Mesendoderm (in vitro differentiated cells): ENCODE measurements at regions not wholly inside any gene's neighbourhood (a gene's known extent, or its start where the extent isn't known, plus 50 kb on each side); places are given as distances from the start of the nearest gene placed in this dataset.
"Not testable (repeated sequence)": the region's sequence is repeated elsewhere in the genome, so short reads cannot be mapped to it uniquely, and the experiment has no call there.

Source experiments
- DNase-seq: peaks from one replicate; pipeline ENCODE4 v3.0.0; 2013
- H2AK5ac ChIP-seq: 2 replicates; pipeline ENCODE4 v1.6.1; 2013; ENCODE audit warnings: low read length, inconsistent platforms
- H2BK120ac ChIP-seq: 2 replicates; pipeline ENCODE4 v1.6.1; 2013; ENCODE audit warnings: low read depth, mild to moderate bottlenecking, low read length, moderate library complexity, mixed read lengths
- H2BK15ac ChIP-seq: replicated peaks from 2 replicates; pipeline ENCODE4 v1.6.1; 2013; ENCODE audit warnings: low read depth, mild to moderate bottlenecking, moderate library complexity
- H2BK5ac ChIP-seq: 2 replicates; pipeline ENCODE4 v1.6.1; 2013; ENCODE audit warnings: low read length, inconsistent platforms
- H3K18ac ChIP-seq: 2 replicates; pipeline ENCODE4 v1.6.1; 2013; ENCODE audit warnings: mild to moderate bottlenecking, low read length, mixed read lengths
- H3K23ac ChIP-seq: one replicate; pipeline ENCODE4 v1.6.1; 2013; ENCODE audit warnings: low read length
- H3K27ac ChIP-seq: 2 replicates; pipeline ENCODE4 v1.5.1; 2013; ENCODE audit warnings: low read depth, mild to moderate bottlenecking, inconsistent platforms, low read length, moderate library complexity
- H3K27me3 ChIP-seq: 2 replicates; pipeline ENCODE4 v1.6.1; 2013; ENCODE audit warnings: low read length, control low read depth, mild to moderate bottlenecking, inconsistent platforms; ENCODE audit not compliant: insufficient read depth, poor library complexity
- H3K36me3 ChIP-seq: 2 replicates; pipeline ENCODE4 v1.6.1; 2013; ENCODE audit warnings: low read length, inconsistent platforms; ENCODE audit not compliant: control insufficient read depth, insufficient read depth
- H3K4ac ChIP-seq: one replicate; pipeline ENCODE4 v1.6.1; 2013; ENCODE audit warnings: low read depth, mild to moderate bottlenecking, low read length, moderate library complexity
- H3K4me1 ChIP-seq: 2 replicates; pipeline ENCODE4 v1.6.1; 2013; ENCODE audit warnings: low read depth, low read length, inconsistent platforms; ENCODE audit not compliant: control insufficient read depth
- H3K4me2 ChIP-seq: 2 replicates; pipeline ENCODE4 v1.6.1; 2013; ENCODE audit warnings: low read length
- H3K4me3 ChIP-seq: 2 replicates; pipeline ENCODE4 v1.5.1; 2013; ENCODE audit warnings: mild to moderate bottlenecking, low read length
- H3K56ac ChIP-seq: one replicate; pipeline ENCODE4 v1.6.1; 2013; ENCODE audit warnings: low read length
- H3K79me1 ChIP-seq: 2 replicates; pipeline ENCODE4 v1.6.1; 2013; ENCODE audit warnings: low read length, inconsistent platforms
- H3K79me2 ChIP-seq: 2 replicates; pipeline ENCODE4 v1.6.1; 2013; ENCODE audit warnings: mild to moderate bottlenecking, low read length; ENCODE audit not compliant: control insufficient read depth, insufficient read depth
- H3K9ac ChIP-seq: 2 replicates; pipeline ENCODE4 v1.6.1; 2013; ENCODE audit warnings: low read length, inconsistent platforms
- H4K5ac ChIP-seq: one replicate; pipeline ENCODE4 v1.6.1; 2013; ENCODE audit warnings: low read length
- H4K8ac ChIP-seq: one replicate; pipeline ENCODE4 v1.6.1; 2013; ENCODE audit warnings: low read depth, mild to moderate bottlenecking, control low read depth, low read length, moderate library complexity
- WGBS: extraction: QIAGEN DNeasy Blood & Tissue Kit; methylation state at CpG from one replicate; pipeline ENCODE4 v1.1.7; 2013; ENCODE audit warnings: low lambda C conversion rate, missing lambda C conversion rate; ENCODE audit not compliant: insufficient coverage; ENCODE audit errors: extremely low coverage; 5-methylcytosine and 5-hydroxymethylcytosine counted together

GRCh38 chr2:195150819-195151218, 506.2 kb upstream of the SLC39A10 start:
- no peak overlapping the region for H3K4ac ChIP-seq
- DNase-seq, result no peak
- H3K4me3 ChIP-seq, result no peak overlapping the region
- no peaks in the 10 kb centered on the region for H3K79me1 ChIP-seq
- no peaks in the 10 kb centered on the region for H3K36me3 ChIP-seq
- no peak overlapping the region for H3K9ac ChIP-seq
- no peak overlapping the region for H3K18ac ChIP-seq
- no peaks in the 10 kb centered on the region for H3K79me2 ChIP-seq
- H3K56ac ChIP-seq, result no peak overlapping the region
- no peak overlapping the region for H4K5ac ChIP-seq
- no peak overlapping the region for H2BK5ac ChIP-seq
- H3K23ac ChIP-seq, result no peak overlapping the region
- no peak overlapping the region for H3K27ac ChIP-seq
- H2BK15ac ChIP-seq, result no peak overlapping the region
- no peaks in the 10 kb centered on the region for H3K4me1 ChIP-seq
- WGBS, result no CpG with 5 or more reads among the region's 2 CpGs
- H4K8ac ChIP-seq, result no peak overlapping the region
- no peak overlapping the region for H3K4me2 ChIP-seq
- no peak overlapping the region for H2BK120ac ChIP-seq
- H3K27me3 ChIP-seq, result no peaks in the 10 kb centered on the region
- H2AK5ac ChIP-seq, result no peak overlapping the region

DNA sequence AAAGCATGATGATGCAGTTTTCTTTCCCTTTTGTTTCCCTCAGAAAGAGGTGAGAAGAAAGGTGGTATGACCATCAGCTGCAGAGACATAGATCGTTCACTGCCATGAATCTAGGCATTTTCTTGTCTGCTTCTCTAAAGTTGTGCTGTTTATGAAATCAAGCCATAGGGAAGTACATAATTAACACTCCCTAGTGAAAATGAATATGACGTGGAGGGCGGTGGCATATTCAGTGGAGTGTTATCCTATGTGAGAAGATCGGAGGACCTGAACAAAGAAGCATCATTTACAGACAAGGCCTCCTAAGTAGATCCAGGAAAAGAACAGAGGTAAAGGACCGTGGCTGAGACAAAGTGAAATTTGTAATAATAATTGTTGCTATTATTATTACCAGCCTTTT, 509.0 kb upstream of the SLC39A10 start:
- no peaks in the 10 kb centered on the region for H3K4me1 ChIP-seq
- no CpG with 5 or more reads among the region's 5 CpGs for WGBS
- H4K5ac ChIP-seq, result no peak overlapping the region
- no peak overlapping the region for H2AK5ac ChIP-seq
- no peak overlapping the region for H2BK120ac ChIP-seq
- no peak overlapping the region for H4K8ac ChIP-seq
- no peak overlapping the region for H2BK15ac ChIP-seq
- H3K56ac ChIP-seq, result no peak overlapping the region
- H3K4me3 ChIP-seq, result no peak overlapping the region
- H3K4me2 ChIP-seq, result no peak overlapping the region
- H3K27me3 ChIP-seq, result no peaks in the 10 kb centered on the region
- H3K9ac ChIP-seq, result no peak overlapping the region
- no peak overlapping the region for H3K4ac ChIP-seq
- H3K79me2 ChIP-seq, result no peaks in the 10 kb centered on the region
- no peak for DNase-seq
- H2BK5ac ChIP-seq, result no peak overlapping the region
- no peaks in the 10 kb centered on the region for H3K36me3 ChIP-seq
- no peak overlapping the region for H3K27ac ChIP-seq
- H3K23ac ChIP-seq, result no peak overlapping the region
- H3K18ac ChIP-seq, result no peak overlapping the region
- H3K79me1 ChIP-seq, result no peaks in the 10 kb centered on the region

- Histone ChIP-seq H3K23ac (no peak overlapping the region), H3K18ac (no peak overlapping the region), H2BK15ac (no peak overlapping the region), H3K79me2 (no peaks in the 10 kb centered on the region), H3K27me3 (no peaks in the 10 kb centered on the region), H3K36me3 (no peaks in the 10 kb centered on the region), H4K8ac (no peak overlapping the region), H3K56ac (no peak overlapping the region), H4K5ac (no peak overlapping the region), H3K4ac (no peak overlapping the region), H3K9ac (no peak overlapping the region), H3K4me2 (no peak overlapping the region), H3K4me3 (no peak overlapping the region), H2AK5ac (no peak overlapping the region), H2BK5ac (no peak overlapping the region), H3K4me1 (no peaks in the 10 kb centered on the region), H2BK120ac (no peak overlapping the region), H3K27ac (no peak overlapping the region), H3K79me1 (no peaks in the 10 kb centered on the region)
- no CpG with 5 or more reads among the region's 4 CpGs for WGBS
- DNase-seq, result no peak
These were observed 510.1 kb upstream of the SLC39A10 start for GRCh38 chr2:195146761-195147541.

- no peak overlapping the region for H3K27ac ChIP-seq
- H2BK120ac ChIP-seq, result no peak overlapping the region
- H2BK15ac ChIP-seq, result no peak overlapping the region
- whole genome bisulfite sequencing, result no CpG with 5 or more reads among the region's 7 CpGs
- no peak overlapping the region for H2BK5ac ChIP-seq
- H3K79me1 ChIP-seq, result no peaks in the 10 kb centered on the region
- H3K4ac ChIP-seq, result no peak overlapping the region
- H4K5ac ChIP-seq, result no peak overlapping the region
- H3K27me3 ChIP-seq, result no peaks in the 10 kb centered on the region
- H3K36me3 ChIP-seq, result no peaks in the 10 kb centered on the region
- H2AK5ac ChIP-seq, result no peak overlapping the region
- H4K8ac ChIP-seq, result no peak overlapping the region
- no peak for DNase-seq
- H3K4me1 ChIP-seq, result no peaks in the 10 kb centered on the region
- no peak overlapping the region for H3K4me3 ChIP-seq
- no peak overlapping the region for H3K9ac ChIP-seq
- H3K79me2 ChIP-seq, result no peaks in the 10 kb centered on the region
- H3K4me2 ChIP-seq, result no peak overlapping the region
- H3K23ac ChIP-seq, result no peak overlapping the region
- H3K56ac ChIP-seq, result no peak overlapping the region
- no peak overlapping the region for H3K18ac ChIP-seq
These were observed 518.6 kb upstream of the SLC39A10 start for GRCh38 chr2:195138435-195138834.

GRCh38 chr2:195125889-195126288, 531.1 kb upstream of the SLC39A10 start:
- H3K79me1 ChIP-seq, H3K18ac ChIP-seq, H3K27me3 ChIP-seq, H3K4ac ChIP-seq, H3K4me1 ChIP-seq, H4K5ac ChIP-seq, H3K4me3 ChIP-seq, H3K56ac ChIP-seq, H3K36me3 ChIP-seq, H4K8ac ChIP-seq, H3K79me2 ChIP-seq, H2BK15ac ChIP-seq, DNase-seq, H3K23ac ChIP-seq, H2BK5ac ChIP-seq, H2AK5ac ChIP-seq, H3K9ac ChIP-seq, H2BK120ac ChIP-seq, H3K4me2 ChIP-seq, H3K27ac ChIP-seq: not testable (repeated sequence)
- WGBS, result no CpG with 5 or more reads among the region's 3 CpGs
